ENCODE measurements at regions not wholly inside any gene's neighbourhood (a gene's known extent, or its start where the extent isn't known, plus 50 kb on each side); places are given as distances from the start of the nearest gene placed in this dataset.

DNA sequence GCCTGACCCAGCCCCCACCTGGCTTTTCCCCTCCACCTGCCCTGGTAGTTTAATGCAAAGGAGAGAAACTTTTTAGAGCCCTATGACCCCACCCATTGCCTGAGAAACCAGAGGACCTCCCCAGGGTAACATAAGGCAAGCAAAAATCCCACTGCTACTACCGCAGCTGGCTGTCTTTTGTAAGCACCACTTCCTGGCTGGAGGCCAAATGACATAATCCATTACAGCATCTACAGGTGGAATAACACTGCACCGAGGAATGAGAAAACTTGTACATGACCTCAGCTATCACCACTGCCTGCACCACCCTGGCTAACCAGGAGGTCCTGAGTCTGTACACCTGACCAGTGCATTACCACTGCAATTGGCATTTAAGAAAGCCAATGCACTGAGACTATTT is 149.6 kb upstream of the GALNT5 start:
- Histone ChIP-seq H3K4me1 (ENCODE audit: control insufficient read depth in 3 of 3, insufficient read depth in 2 of 3, low read depth in 1 of 3, low read length in 2 of 3) (no peaks in the 10 kb centered on the region), H3K27me3 (ENCODE audit: control insufficient read depth in 3 of 3, insufficient read depth in 3 of 3, low read length in 3 of 3) (no peaks in the 10 kb centered on the region), H3K27ac (ENCODE audit: low read depth in 1 of 3, low read length in 2 of 3) (no peak overlapping the region), H3K36me3 (ENCODE audit: control insufficient read depth in 3 of 3, insufficient read depth in 2 of 3, low read depth in 1 of 3, low read length in 3 of 3) (no peaks in the 10 kb centered on the region), H3K4me3 (ENCODE audit: low read depth in 1 of 3, low read length in 3 of 3) (no peak overlapping the region), H3K9me3 (ENCODE audit: control insufficient read depth in 2 of 2, insufficient read depth in 1 of 2, low read depth in 1 of 2, low read length in 1 of 2) (peaks cover 0 to 28% of the 10 kb centered on the region in 2 donors)
- WGBS, 3 donors: 14 to 40% (median 32%) methylated on average over 2 of the region's 2 CpGs
- FAIRE-seq (no peak), DNase-seq (peak; percentile 12 to 22)

DNA sequence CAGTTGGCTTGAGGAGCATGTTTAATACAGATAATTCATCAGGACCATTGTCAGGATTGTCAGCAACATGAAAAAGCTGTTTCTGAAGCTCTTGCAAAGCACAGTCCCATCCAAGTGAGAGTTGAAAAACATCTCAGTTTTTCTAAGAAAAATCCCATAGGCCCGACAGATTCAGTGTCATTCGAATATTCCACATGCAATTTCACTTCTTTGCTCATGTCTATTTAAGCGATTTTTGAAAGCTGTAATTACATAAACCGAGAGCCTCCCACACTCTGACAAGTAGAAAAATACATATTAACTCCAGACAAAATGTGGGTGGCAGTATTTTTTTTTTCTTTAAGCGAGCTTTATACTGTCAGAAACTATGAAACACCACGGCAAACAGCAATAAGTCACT is 134.7 kb upstream of the GALNT5 start:
- Histone ChIP-seq H3K27me3 (ENCODE audit: control insufficient read depth in 3 of 3, insufficient read depth in 3 of 3, low read length in 3 of 3) (no peaks in the 10 kb centered on the region), H3K4me3 (ENCODE audit: low read depth in 1 of 3, low read length in 3 of 3) (no peak overlapping the region), H3K36me3 (ENCODE audit: control insufficient read depth in 3 of 3, insufficient read depth in 2 of 3, low read depth in 1 of 3, low read length in 3 of 3) (no peaks in the 10 kb centered on the region), H3K27ac (ENCODE audit: low read depth in 1 of 3, low read length in 2 of 3) (no peak overlapping the region), H3K4me1 (ENCODE audit: control insufficient read depth in 3 of 3, insufficient read depth in 2 of 3, low read depth in 1 of 3, low read length in 2 of 3) (no peaks in the 10 kb centered on the region), H3K9me3 (ENCODE audit: control insufficient read depth in 2 of 2, insufficient read depth in 1 of 2, low read depth in 1 of 2, low read length in 1 of 2) (peaks cover 0 to 3% of the 10 kb centered on the region in 2 donors)
- DNase-seq (no peak), FAIRE-seq (no peak)
- 76 to 89% (median 83%) methylated on average over 6 of the region's 6 CpGs for WGBS, 3 donors

DNA sequence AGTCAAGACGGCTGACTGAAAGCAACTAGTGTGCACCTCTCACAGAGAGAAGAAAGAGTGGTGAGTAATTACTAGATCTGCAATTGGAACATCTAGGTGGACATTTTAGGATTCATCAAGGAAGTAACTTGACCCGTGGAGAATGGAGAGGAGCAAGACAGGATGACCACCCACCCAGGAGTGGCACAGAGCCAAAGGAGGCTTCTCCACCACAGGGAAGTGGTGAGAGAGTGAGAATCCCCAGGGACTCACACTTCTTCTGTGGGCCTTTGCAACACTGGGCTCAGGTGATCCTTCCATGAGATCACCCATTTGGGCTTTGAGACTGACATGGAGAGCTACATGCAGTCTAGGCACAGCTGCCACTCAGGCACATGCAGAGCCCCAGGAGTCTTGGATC is 132.8 kb upstream of the GALNT5 start:
- no peak for DNase-seq
- H3K27ac ChIP-seq (ENCODE audit: low read depth in 1 of 3, low read length in 2 of 3): no peak overlapping the region
- H3K4me3 ChIP-seq (ENCODE audit: low read depth in 1 of 3, low read length in 3 of 3): no peak overlapping the region
- no peak for FAIRE-seq
- no peaks in the 10 kb centered on the region for H3K36me3 ChIP-seq (ENCODE audit: control insufficient read depth in 3 of 3, insufficient read depth in 2 of 3, low read depth in 1 of 3, low read length in 3 of 3)
- no peaks in the 10 kb centered on the region for H3K27me3 ChIP-seq (ENCODE audit: control insufficient read depth in 3 of 3, insufficient read depth in 3 of 3, low read length in 3 of 3)
- WGBS, 3 donors: 31 to 36% (median 33%) methylated on average over 2 of the region's 2 CpGs
- H3K9me3 ChIP-seq (ENCODE audit: control insufficient read depth in 2 of 2, insufficient read depth in 1 of 2, low read depth in 1 of 2, low read length in 1 of 2): peaks cover 0 to 3% of the 10 kb centered on the region in 2 donors
- no peaks in the 10 kb centered on the region for H3K4me1 ChIP-seq (ENCODE audit: control insufficient read depth in 3 of 3, insufficient read depth in 2 of 3, low read depth in 1 of 3, low read length in 2 of 3)

DNA sequence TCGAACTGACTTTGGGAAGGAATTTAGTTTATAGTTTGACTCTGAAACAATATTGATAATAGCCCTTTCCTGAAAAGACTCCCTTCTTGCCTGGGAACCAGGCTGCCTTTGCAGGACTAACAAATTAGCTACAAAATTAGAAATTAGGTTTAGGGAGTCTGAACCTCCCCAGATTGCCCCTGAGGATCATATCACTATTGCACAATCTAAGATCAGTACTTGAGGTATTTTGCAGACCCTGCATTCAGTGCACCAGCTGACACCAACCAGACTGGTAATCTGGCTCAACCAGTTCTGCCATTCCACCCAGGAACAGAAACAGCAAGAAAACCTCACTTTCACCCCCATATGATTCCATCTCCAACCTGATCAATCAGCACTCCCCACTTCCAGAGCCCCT is 131.8 kb upstream of the GALNT5 start:
- no peaks in the 10 kb centered on the region for H3K27me3 ChIP-seq (ENCODE audit: control insufficient read depth in 3 of 3, insufficient read depth in 3 of 3, low read length in 3 of 3)
- no peaks in the 10 kb centered on the region for H3K4me1 ChIP-seq (ENCODE audit: control insufficient read depth in 3 of 3, insufficient read depth in 2 of 3, low read depth in 1 of 3, low read length in 2 of 3)
- DNase-seq (no peak), FAIRE-seq (no peak)
- 65 to 77% (median 74%) methylated on average over 1 of the region's 1 CpG for WGBS, 3 donors
- H3K36me3 ChIP-seq (ENCODE audit: control insufficient read depth in 3 of 3, insufficient read depth in 2 of 3, low read depth in 1 of 3, low read length in 3 of 3): no peaks in the 10 kb centered on the region
- H3K27ac ChIP-seq (ENCODE audit: low read depth in 1 of 3, low read length in 2 of 3): no peak overlapping the region
- no peak overlapping the region for H3K4me3 ChIP-seq (ENCODE audit: low read depth in 1 of 3, low read length in 3 of 3)
- peaks cover 0 to 3% of the 10 kb centered on the region in 2 donors for H3K9me3 ChIP-seq (ENCODE audit: control insufficient read depth in 2 of 2, insufficient read depth in 1 of 2, low read depth in 1 of 2, low read length in 1 of 2)

DNA sequence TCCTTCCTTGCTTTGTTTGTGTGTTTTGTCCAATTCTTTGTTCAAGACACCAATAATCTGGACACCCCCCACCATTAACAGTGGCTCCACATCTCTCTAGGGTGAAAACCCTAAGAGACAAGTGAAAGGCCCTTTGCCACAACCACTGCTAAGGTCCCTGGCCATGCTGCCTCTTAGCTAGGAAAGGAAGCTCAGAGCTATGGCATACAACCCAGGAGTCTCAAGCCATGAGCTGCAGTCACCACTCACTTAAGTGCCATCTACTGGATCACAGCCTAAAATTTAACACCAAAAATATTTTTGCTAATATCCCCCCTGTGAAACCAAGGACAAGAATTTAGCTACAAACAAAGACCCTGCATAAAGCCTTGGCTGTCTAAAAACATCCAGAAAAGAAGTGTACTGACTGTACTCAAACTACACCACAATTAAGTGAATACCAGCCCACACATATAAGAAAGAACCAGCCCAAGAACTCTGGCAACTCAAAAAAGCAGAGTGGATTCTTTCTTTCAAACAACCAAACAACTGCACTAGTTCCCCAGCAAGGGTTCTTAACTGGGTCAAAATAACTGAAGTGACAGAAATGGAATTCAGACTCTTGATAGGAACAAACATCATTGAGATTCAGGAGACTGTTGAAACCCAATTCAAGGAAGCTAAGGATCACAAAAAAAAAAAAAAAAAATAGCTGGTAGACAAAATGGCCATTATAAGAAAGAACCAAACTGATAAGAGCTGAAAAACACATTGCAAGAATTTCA is 130.1 kb upstream of the GALNT5 start:
- H3K36me3 ChIP-seq (ENCODE audit: control insufficient read depth in 3 of 3, insufficient read depth in 2 of 3, low read depth in 1 of 3, low read length in 3 of 3): no peaks in the 10 kb centered on the region
- no peak overlapping the region for H3K27ac ChIP-seq (ENCODE audit: low read depth in 1 of 3, low read length in 2 of 3)
- no peak for DNase-seq
- H3K4me1 ChIP-seq (ENCODE audit: control insufficient read depth in 3 of 3, insufficient read depth in 2 of 3, low read depth in 1 of 3, low read length in 2 of 3): no peaks in the 10 kb centered on the region
- H3K4me3 ChIP-seq (ENCODE audit: low read depth in 1 of 3, low read length in 3 of 3): no peak overlapping the region
- peaks cover 0 to 3% of the 10 kb centered on the region in 2 donors for H3K9me3 ChIP-seq (ENCODE audit: control insufficient read depth in 2 of 2, insufficient read depth in 1 of 2, low read depth in 1 of 2, low read length in 1 of 2)
- no peaks in the 10 kb centered on the region for H3K27me3 ChIP-seq (ENCODE audit: control insufficient read depth in 3 of 3, insufficient read depth in 3 of 3, low read length in 3 of 3)
- no peak for FAIRE-seq

DNA sequence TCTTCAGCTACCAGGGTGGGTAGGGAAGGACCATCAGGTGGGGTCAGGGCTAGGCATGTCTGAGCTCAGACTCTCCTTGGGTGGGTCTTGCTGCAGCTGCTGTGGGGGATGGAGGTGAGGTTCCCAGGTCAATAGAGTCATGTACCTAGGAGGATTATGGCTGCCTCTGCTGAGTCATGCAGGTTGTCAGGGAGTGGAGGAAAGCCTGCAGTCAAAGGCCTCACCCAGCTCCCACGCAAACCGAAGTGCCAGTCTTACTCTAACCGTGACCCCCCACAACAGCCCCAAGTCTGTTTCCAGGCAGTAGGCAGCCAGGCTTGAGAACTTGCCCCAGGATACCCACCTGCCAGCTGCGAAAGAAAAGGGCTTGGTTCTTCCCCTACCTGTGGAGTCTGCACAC is 113.6 kb upstream of the GALNT5 start:
- FAIRE-seq: no peak
- no peaks in the 10 kb centered on the region for H3K36me3 ChIP-seq (ENCODE audit: control insufficient read depth in 3 of 3, insufficient read depth in 2 of 3, low read depth in 1 of 3, low read length in 3 of 3)
- WGBS, 3 donors: 86 to 95% (median 89%) methylated on average over 4 of the region's 4 CpGs
- H3K4me1 ChIP-seq (ENCODE audit: control insufficient read depth in 3 of 3, insufficient read depth in 2 of 3, low read depth in 1 of 3, low read length in 2 of 3): no peaks in the 10 kb centered on the region
- no peak overlapping the region for H3K4me3 ChIP-seq (ENCODE audit: low read depth in 1 of 3, low read length in 3 of 3)
- H3K27ac ChIP-seq (ENCODE audit: low read depth in 1 of 3, low read length in 2 of 3): no peak overlapping the region
- no peaks in the 10 kb centered on the region for H3K9me3 ChIP-seq (ENCODE audit: control insufficient read depth in 2 of 2, insufficient read depth in 1 of 2, low read depth in 1 of 2, low read length in 1 of 2)
- H3K27me3 ChIP-seq (ENCODE audit: control insufficient read depth in 3 of 3, insufficient read depth in 3 of 3, low read length in 3 of 3): no peaks in the 10 kb centered on the region
- no peak for DNase-seq

DNA sequence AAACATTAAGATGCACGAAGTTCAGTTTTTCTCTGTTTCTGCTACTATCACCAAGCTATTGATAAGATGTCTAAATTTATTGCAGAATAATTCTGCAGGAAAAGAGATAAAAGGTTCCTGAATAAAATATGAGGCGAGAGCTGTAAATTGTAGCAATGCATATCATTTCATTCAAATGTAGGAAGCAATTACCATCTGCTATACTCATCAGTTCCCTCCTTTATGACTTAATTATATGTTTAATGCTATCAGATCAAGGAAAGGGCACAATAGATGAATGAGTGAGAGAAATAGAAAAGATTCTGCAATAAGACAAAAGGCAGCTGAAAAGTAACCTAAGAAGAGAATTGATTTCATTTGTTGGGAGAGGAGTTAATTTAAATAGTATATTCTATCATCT is 108.2 kb upstream of the GALNT5 start:
- Histone ChIP-seq H3K4me3 (ENCODE audit: low read depth in 1 of 3, low read length in 3 of 3) (no peak overlapping the region), H3K27me3 (ENCODE audit: control insufficient read depth in 3 of 3, insufficient read depth in 3 of 3, low read length in 3 of 3) (no peaks in the 10 kb centered on the region), H3K36me3 (ENCODE audit: control insufficient read depth in 3 of 3, insufficient read depth in 2 of 3, low read depth in 1 of 3, low read length in 3 of 3) (no peaks in the 10 kb centered on the region), H3K27ac (ENCODE audit: low read depth in 1 of 3, low read length in 2 of 3) (peak overlapping the region in 1 of 3 donors; percentile 77), H3K4me1 (ENCODE audit: control insufficient read depth in 3 of 3, insufficient read depth in 2 of 3, low read depth in 1 of 3, low read length in 2 of 3) (peaks cover 0 to 14% (median 3%) of the 10 kb centered on the region in 3 donors), H3K9me3 (ENCODE audit: control insufficient read depth in 2 of 2, insufficient read depth in 1 of 2, low read depth in 1 of 2, low read length in 1 of 2) (no peaks in the 10 kb centered on the region)
- FAIRE-seq: no peak
- WGBS, 3 donors: 12 to 33% (median 23%) methylated on average over 2 of the region's 2 CpGs
- peak in 1 of 2 donors; percentile 9 for DNase-seq

DNA sequence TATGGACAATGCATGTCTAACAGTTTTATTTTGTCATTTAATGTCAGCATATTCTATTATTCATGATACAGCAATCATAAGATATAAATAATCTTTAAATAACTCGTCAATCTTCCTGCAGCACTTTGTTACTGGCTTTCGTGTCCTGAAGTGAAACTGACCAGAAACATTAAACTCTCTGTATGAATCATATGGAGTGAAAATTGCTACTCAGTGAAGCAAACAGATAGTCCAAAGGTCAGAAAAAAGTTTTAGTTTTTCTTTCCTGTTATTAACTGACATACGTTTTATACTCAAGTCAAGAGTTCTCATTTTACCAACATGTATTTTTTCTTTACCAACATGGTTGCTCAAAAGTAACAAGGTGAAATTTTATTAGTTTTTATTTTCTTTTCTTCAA is 106.8 kb upstream of the GALNT5 start:
- no peak overlapping the region for H3K4me3 ChIP-seq (ENCODE audit: low read depth in 1 of 3, low read length in 3 of 3)
- no peaks in the 10 kb centered on the region for H3K9me3 ChIP-seq (ENCODE audit: control insufficient read depth in 2 of 2, insufficient read depth in 1 of 2, low read depth in 1 of 2, low read length in 1 of 2)
- DNase-seq: peak; percentile 81 to 83
- H3K27me3 ChIP-seq (ENCODE audit: control insufficient read depth in 3 of 3, insufficient read depth in 3 of 3, low read length in 3 of 3): no peaks in the 10 kb centered on the region
- peak overlapping the region in 1 of 3 donors; percentile 77 for H3K27ac ChIP-seq (ENCODE audit: low read depth in 1 of 3, low read length in 2 of 3)
- WGBS, 3 donors: 6 to 34% (median 17%) methylated on average over 3 of the region's 3 CpGs
- peak; percentile 97 for FAIRE-seq
- H3K36me3 ChIP-seq (ENCODE audit: control insufficient read depth in 3 of 3, insufficient read depth in 2 of 3, low read depth in 1 of 3, low read length in 3 of 3): no peaks in the 10 kb centered on the region
- H3K4me1 ChIP-seq (ENCODE audit: control insufficient read depth in 3 of 3, insufficient read depth in 2 of 3, low read depth in 1 of 3, low read length in 2 of 3): peaks cover 0 to 14% (median 3%) of the 10 kb centered on the region in 3 donors

DNA sequence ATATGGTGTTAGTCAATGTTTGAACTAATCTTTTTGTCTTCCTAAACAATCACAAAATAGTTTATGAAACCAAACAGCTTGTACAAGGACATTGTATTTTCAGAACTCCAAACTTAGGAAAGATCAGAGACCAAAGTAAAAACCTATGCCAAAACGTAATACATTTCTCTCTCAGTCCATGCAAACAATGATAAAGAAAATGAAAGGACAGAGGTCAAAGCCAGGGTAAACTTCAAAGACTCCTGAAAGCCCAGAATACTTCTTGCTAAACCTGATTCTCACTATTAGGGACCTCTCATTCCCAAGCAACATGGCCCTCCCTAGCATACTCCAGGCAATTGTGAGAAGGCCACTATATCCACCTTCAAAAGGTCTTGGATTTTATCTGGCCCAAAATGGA is 105.1 kb upstream of the GALNT5 start:
- peaks cover 0 to 14% (median 3%) of the 10 kb centered on the region in 3 donors for H3K4me1 ChIP-seq (ENCODE audit: control insufficient read depth in 3 of 3, insufficient read depth in 2 of 3, low read depth in 1 of 3, low read length in 2 of 3)
- DNase-seq (peak; percentile 67 to 70), FAIRE-seq (no peak)
- no peaks in the 10 kb centered on the region for H3K36me3 ChIP-seq (ENCODE audit: control insufficient read depth in 3 of 3, insufficient read depth in 2 of 3, low read depth in 1 of 3, low read length in 3 of 3)
- peak overlapping the region in 1 of 3 donors; percentile 38 for H3K27ac ChIP-seq (ENCODE audit: low read depth in 1 of 3, low read length in 2 of 3)
- H3K27me3 ChIP-seq (ENCODE audit: control insufficient read depth in 3 of 3, insufficient read depth in 3 of 3, low read length in 3 of 3): no peaks in the 10 kb centered on the region
- WGBS, 3 donors: 3 to 25% (median 12%) methylated on average over 1 of the region's 1 CpG
- no peaks in the 10 kb centered on the region for H3K9me3 ChIP-seq (ENCODE audit: control insufficient read depth in 2 of 2, insufficient read depth in 1 of 2, low read depth in 1 of 2, low read length in 1 of 2)
- no peak overlapping the region for H3K4me3 ChIP-seq (ENCODE audit: low read depth in 1 of 3, low read length in 3 of 3)

All from small intestine (tissue), 7 donors.